ENCODE measurements at regions not wholly inside any gene's neighbourhood (a gene's known extent, or its start where the extent isn't known, plus 50 kb on each side); places are given as distances from the start of the nearest gene placed in this dataset.
A peak's percentile ranks its signal among the peaks of the same experiment; 100 is the strongest.

DNA sequence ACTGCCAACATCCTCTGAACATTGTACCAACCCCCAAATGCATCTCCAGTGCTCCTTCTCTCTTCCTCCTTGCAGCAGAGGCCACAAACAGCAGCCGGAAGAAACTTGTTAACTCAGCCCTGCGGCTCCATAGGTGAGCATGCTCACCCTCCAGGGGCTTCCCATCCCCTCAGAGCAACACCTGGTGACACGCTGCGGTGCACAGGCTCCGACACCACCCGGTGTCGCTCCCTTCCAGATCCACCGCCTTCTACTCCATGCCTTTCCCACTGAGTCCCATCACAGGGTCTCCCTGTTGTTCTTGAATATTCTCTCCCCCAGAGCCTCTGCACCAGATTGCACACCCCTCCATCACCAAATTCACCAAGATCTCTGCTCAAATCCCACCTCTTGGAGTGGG lies 171.5 kb upstream of the FHL2 start:
- ATAC-seq (ENCODE audit: low FRiP score): no peak

DNA sequence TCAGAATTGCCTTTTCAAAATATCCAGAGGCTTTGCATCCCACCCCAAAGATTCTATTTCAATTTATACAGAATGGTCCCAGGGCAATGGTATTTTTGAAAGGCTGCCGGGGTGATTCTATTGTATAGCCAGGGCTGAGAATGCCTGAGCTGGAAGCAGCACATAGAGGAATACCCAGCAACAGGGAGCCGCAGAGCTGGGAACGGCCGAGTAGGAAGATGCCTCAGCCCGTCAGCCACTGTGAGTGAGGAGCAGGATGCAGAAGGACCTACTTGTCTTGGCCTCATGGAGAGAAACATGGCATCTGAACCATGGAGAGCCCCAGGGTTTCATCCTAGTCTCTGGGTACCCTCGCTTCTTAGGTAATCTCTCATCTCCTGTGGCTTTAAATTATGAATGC lies 170.8 kb upstream of the FHL2 start:
- Histone ChIP-seq H3K9me3 (ENCODE audit: control insufficient read depth, low read length) (no peaks in the 10 kb centered on the region), H3K4me1 (ENCODE audit: control insufficient read depth in 1 of 2, insufficient read depth in 2 of 2, low read length in 2 of 2) (peaks cover 0 to 3% of the 10 kb centered on the region in 2 donors), H3K4me3 (ENCODE audit: low read length in 2 of 2) (no peak overlapping the region), H3K27ac (ENCODE audit: low read depth in 1 of 2, low read length in 2 of 2) (no peak overlapping the region), H3K36me3 (ENCODE audit: control insufficient read depth in 1 of 2, insufficient read depth in 2 of 2, low read length in 1 of 2) (no peaks in the 10 kb centered on the region), H3K27me3 (ENCODE audit: control insufficient read depth in 1 of 2, insufficient read depth in 2 of 2, low read length in 1 of 2) (no peaks in the 10 kb centered on the region)
- DNase-seq (no peak), ATAC-seq (ENCODE audit: low FRiP score) (no peak)
- 94 to 95% methylated on average over 6 of the region's 6 CpGs for WGBS, 2 donors
- intact Hi-C loops (cut with DNase I): loop anchor here in 1 of 2 donors (10.0 kb wide), 1 partner anchor 175 kb away; the partner anchor contains the start of gene NCK2

More for the DNA sequence above, 171.5 kb upstream of the FHL2 start:
- WGBS, 2 donors: 92 to 97% methylated on average over 8 of the region's 8 CpGs
- H3K27ac ChIP-seq (ENCODE audit: low read depth in 1 of 2, low read length in 2 of 2): no peak overlapping the region
- no peaks in the 10 kb centered on the region for H3K27me3 ChIP-seq (ENCODE audit: control insufficient read depth in 1 of 2, insufficient read depth in 2 of 2, low read length in 1 of 2)
- no peaks in the 10 kb centered on the region for H3K9me3 ChIP-seq (ENCODE audit: control insufficient read depth, low read length)
- DNase-seq: no peak
- no peaks in the 10 kb centered on the region for H3K36me3 ChIP-seq (ENCODE audit: control insufficient read depth in 1 of 2, insufficient read depth in 2 of 2, low read length in 1 of 2)
- peaks cover 0 to 3% of the 10 kb centered on the region in 2 donors for H3K4me1 ChIP-seq (ENCODE audit: control insufficient read depth in 1 of 2, insufficient read depth in 2 of 2, low read length in 2 of 2)
- H3K4me3 ChIP-seq (ENCODE audit: low read length in 2 of 2): no peak overlapping the region
- intact Hi-C loops (cut with DNase I): loop anchor here in 1 of 2 donors (10.0 kb wide), 1 partner anchor 174 kb away; the partner anchor contains the start of gene NCK2

DNA sequence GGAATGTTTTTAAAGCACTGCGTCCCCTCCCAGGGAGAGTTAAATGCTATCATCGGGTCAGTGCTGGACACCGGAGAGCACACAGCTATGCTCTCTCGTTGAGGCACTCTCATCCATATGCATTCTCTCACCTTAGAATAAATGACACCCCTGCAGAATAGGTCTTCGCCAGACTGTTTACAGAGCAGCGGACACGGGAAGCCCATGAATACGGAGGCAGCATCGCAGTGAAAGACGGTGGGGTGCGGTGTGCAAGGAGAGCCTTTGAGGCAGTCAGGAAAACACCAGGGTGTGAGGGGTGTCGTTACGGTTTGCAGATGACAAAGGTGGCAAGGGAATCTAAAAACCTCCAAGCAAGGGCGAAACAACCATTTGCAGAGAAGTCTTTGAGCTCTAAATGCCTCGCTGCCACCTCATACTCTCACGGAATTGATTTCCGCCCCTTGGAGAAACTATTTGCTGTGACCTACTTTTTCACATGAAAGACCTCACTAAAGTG lies 169.2 kb upstream of the FHL2 start:
- H3K9me3 ChIP-seq (ENCODE audit: control insufficient read depth, low read length): no peaks in the 10 kb centered on the region
- H3K36me3 ChIP-seq (ENCODE audit: control insufficient read depth in 1 of 2, insufficient read depth in 2 of 2, low read length in 1 of 2): no peaks in the 10 kb centered on the region
- H3K4me1 ChIP-seq (ENCODE audit: control insufficient read depth in 1 of 2, insufficient read depth in 2 of 2, low read length in 2 of 2): peaks cover 0 to 3% of the 10 kb centered on the region in 2 donors
- WGBS, 2 donors: 12 to 24% methylated on average over 17 of the region's 17 CpGs
- intact Hi-C loops (cut with DNase I): no loop called here
- no peak overlapping the region for H3K27ac ChIP-seq (ENCODE audit: low read depth in 1 of 2, low read length in 2 of 2)
- ATAC-seq (ENCODE audit: low FRiP score): peak; percentile 40
- DNase-seq: no peak
- H3K4me3 ChIP-seq (ENCODE audit: low read length in 2 of 2): peak overlapping the region in 1 of 2 donors; percentile 14
- H3K27me3 ChIP-seq (ENCODE audit: control insufficient read depth in 1 of 2, insufficient read depth in 2 of 2, low read length in 1 of 2): no peaks in the 10 kb centered on the region

DNA sequence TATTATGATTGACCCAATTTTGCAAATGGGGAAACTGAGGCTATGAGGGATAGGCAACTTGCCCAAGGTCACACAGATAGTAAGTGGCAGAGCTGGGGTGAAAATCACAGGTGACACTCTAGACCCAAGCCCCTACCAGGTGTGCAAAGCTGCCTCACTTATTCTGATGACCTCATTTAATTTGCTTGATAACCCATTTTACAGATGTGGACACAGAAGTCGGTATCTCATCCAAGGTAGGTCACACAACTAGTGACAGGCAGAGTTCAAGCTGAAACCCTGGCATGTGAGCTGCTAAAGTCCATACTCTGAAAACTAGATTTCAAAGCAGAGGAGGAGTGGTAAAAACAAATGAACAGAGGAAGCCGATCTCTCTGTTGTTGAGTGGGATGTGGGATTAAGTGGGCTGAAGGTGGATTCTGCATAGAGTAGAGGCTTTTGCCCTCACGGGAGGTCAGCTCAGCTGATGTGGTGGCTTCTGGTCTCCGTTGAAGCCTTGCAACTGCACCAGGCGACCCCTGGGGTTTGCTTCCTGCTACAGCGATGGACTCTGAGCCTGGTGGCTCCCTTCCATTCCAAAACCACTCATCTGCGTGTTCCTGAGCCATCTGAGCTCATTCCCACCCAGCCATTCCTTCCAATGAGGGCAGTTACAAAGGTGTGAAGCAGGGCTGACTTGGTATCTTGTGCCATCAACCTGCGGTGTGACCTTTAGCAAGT lies 164.3 kb upstream of the FHL2 start:
- H3K36me3 ChIP-seq (ENCODE audit: control insufficient read depth in 1 of 2, insufficient read depth in 2 of 2, low read length in 1 of 2): no peaks in the 10 kb centered on the region
- intact Hi-C loops (cut with DNase I): no loop called here
- no peak for DNase-seq
- 77 to 86% methylated on average over 8 of the region's 8 CpGs for WGBS, 2 donors
- H3K9me3 ChIP-seq (ENCODE audit: control insufficient read depth, low read length): no peaks in the 10 kb centered on the region
- H3K4me1 ChIP-seq (ENCODE audit: control insufficient read depth in 1 of 2, insufficient read depth in 2 of 2, low read length in 2 of 2): peaks cover 0 to 3% of the 10 kb centered on the region in 2 donors
- no peak overlapping the region for H3K4me3 ChIP-seq (ENCODE audit: low read length in 2 of 2)
- ATAC-seq (ENCODE audit: low FRiP score): no peak
- no peaks in the 10 kb centered on the region for H3K27me3 ChIP-seq (ENCODE audit: control insufficient read depth in 1 of 2, insufficient read depth in 2 of 2, low read length in 1 of 2)
- H3K27ac ChIP-seq (ENCODE audit: low read depth in 1 of 2, low read length in 2 of 2): no peak overlapping the region

DNA sequence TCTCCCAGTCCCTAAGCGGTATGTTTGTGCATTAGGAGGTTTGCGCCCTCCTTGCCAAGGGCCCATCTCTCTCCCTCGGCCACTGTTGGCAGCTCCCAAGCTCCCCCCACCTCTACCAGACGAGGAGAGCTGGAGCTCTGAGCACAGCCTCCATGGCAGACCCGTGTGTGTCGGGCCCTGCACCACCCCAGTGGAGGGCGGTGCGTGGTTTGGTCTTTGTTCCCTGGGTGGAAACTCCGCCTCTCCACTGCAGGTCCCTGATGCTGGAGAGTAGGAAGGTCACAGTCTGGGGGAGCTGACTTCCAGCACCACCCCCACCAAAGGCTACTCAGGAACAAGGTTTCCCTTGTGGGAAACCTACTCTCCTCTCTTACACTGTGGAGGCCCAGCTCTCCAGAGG lies 162.6 kb upstream of the FHL2 start:
- ATAC-seq (ENCODE audit: low FRiP score) (no peak), DNase-seq (no peak)
- H3K36me3 ChIP-seq (ENCODE audit: control insufficient read depth in 1 of 2, insufficient read depth in 2 of 2, low read length in 1 of 2): no peaks in the 10 kb centered on the region
- intact Hi-C loops (cut with DNase I): no loop called here
- no peaks in the 10 kb centered on the region for H3K4me1 ChIP-seq (ENCODE audit: control insufficient read depth in 1 of 2, insufficient read depth in 2 of 2, low read length in 2 of 2)
- H3K27me3 ChIP-seq (ENCODE audit: control insufficient read depth in 1 of 2, insufficient read depth in 2 of 2, low read length in 1 of 2): no peaks in the 10 kb centered on the region
- no peak overlapping the region for H3K4me3 ChIP-seq (ENCODE audit: low read length in 2 of 2)
- no peak overlapping the region for H3K27ac ChIP-seq (ENCODE audit: low read depth in 1 of 2, low read length in 2 of 2)
- WGBS, 2 donors: 86 to 87% methylated on average over 9 of the region's 9 CpGs
- H3K9me3 ChIP-seq (ENCODE audit: control insufficient read depth, low read length): no peaks in the 10 kb centered on the region

DNA sequence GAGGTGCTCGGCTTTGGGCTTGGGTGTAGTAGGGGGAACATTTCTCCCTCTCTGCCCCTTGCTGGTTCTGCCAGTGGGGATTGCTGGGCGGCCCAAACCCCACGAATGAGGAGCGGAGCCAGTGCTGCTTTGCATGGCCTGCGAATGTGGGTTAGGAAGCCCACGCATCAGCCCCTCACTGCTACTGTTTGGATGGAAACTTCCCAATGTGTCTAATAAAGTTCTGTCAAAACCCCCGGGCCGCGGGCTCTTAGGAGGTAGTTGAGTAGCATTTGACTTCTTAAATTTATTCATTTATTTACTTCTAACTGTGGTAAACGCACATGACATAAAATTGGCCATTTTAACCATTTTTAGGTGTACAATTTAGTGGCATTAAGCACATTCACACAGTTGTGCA lies 161.3 kb upstream of the FHL2 start:
- Histone ChIP-seq H3K27me3 (ENCODE audit: control insufficient read depth in 1 of 2, insufficient read depth in 2 of 2, low read length in 1 of 2) (no peaks in the 10 kb centered on the region), H3K27ac (ENCODE audit: low read depth in 1 of 2, low read length in 2 of 2) (no peak overlapping the region), H3K4me3 (ENCODE audit: low read length in 2 of 2) (no peak overlapping the region), H3K9me3 (ENCODE audit: control insufficient read depth, low read length) (no peaks in the 10 kb centered on the region), H3K4me1 (ENCODE audit: control insufficient read depth in 1 of 2, insufficient read depth in 2 of 2, low read length in 2 of 2) (no peaks in the 10 kb centered on the region), H3K36me3 (ENCODE audit: control insufficient read depth in 1 of 2, insufficient read depth in 2 of 2, low read length in 1 of 2) (no peaks in the 10 kb centered on the region)
- DNase-seq (no peak), ATAC-seq (ENCODE audit: low FRiP score) (no peak)
- intact Hi-C loops (cut with DNase I): no loop called here
- 77 to 88% methylated on average over 10 of the region's 10 CpGs for WGBS, 2 donors

DNA sequence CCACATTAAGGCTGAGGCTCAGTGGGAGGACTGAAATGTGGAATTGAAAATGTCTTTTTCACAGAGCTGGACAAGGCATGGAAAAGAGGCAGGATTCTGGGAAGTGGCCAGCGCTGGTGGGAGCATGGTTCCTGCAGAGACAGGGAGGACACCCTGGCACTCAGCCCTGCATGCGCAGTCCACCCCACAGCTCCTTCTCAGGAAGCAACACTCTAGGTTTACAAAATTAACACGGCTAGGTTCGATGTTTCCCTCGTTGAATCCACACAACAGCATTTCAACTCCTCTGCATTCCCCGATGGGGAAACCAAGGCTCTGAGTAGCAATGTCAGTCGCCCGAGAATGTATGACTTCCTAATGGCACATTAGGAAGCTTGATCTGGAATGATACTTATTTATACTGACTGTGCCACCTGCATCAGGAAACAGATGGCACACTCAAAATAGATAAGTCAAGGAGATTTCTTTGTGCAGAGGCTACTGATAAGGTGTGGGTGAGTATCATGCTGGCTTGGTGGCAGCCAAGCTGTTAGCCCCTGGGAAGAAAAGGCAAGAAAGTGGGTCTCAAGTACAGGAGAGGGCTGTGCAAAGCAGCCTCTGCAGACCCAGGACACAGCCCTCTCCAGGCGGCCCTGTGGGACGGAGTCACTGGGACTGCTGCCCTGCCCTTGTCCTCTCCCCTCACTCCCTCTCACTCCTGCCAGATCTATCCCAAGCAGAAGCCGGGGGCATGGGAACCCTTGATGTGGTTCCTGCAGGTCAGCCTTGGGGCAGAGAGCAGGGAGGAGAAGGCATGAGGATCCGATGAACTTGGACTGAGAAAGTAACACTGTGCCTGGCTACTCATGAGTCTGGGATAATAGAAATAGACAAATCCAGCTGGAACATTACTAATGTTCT lies 158.4 kb upstream of the FHL2 start:
- no peak for DNase-seq
- Histone ChIP-seq H3K4me1 (ENCODE audit: control insufficient read depth in 1 of 2, insufficient read depth in 2 of 2, low read length in 2 of 2) (no peaks in the 10 kb centered on the region), H3K9me3 (ENCODE audit: control insufficient read depth, low read length) (no peaks in the 10 kb centered on the region), H3K4me3 (ENCODE audit: low read length in 2 of 2) (no peak overlapping the region), H3K36me3 (ENCODE audit: control insufficient read depth in 1 of 2, insufficient read depth in 2 of 2, low read length in 1 of 2) (no peaks in the 10 kb centered on the region), H3K27me3 (ENCODE audit: control insufficient read depth in 1 of 2, insufficient read depth in 2 of 2, low read length in 1 of 2) (no peaks in the 10 kb centered on the region), H3K27ac (ENCODE audit: low read depth in 1 of 2, low read length in 2 of 2) (no peak overlapping the region)
- intact Hi-C loops (cut with DNase I): no loop called here
- ATAC-seq (ENCODE audit: low FRiP score): peak; percentile 53
- 66% methylated on average over 12 of the region's 12 CpGs for WGBS, 2 donors

DNA sequence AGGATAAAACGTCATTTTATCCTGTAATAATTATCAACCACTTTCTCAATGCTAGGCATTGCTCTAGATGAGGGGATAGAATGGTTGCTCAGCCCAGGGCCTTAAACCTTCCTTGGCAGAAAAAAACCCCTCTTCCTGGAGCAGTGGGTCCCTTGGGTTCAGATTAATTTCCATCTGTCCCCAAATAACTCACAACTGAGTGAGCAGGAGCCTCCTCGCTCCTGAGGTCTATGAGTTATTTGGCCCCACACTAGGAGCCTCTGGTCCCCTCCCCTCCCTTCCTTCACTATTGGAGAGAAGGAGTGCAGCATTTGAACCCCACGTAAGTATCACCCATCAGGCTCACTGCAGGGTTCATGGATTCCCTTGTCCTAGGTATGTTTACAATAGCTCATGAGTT lies 157.5 kb upstream of the FHL2 start:
- DNase-seq (no peak), ATAC-seq (ENCODE audit: low FRiP score) (no peak)
- intact Hi-C loops (cut with DNase I): no loop called here
- 92 to 95% methylated on average over 3 of the region's 3 CpGs for WGBS, 2 donors
- no peaks in the 10 kb centered on the region for H3K9me3 ChIP-seq (ENCODE audit: control insufficient read depth, low read length)
- no peaks in the 10 kb centered on the region for H3K36me3 ChIP-seq (ENCODE audit: control insufficient read depth in 1 of 2, insufficient read depth in 2 of 2, low read length in 1 of 2)
- no peaks in the 10 kb centered on the region for H3K27me3 ChIP-seq (ENCODE audit: control insufficient read depth in 1 of 2, insufficient read depth in 2 of 2, low read length in 1 of 2)
- H3K27ac ChIP-seq (ENCODE audit: low read depth in 1 of 2, low read length in 2 of 2): no peak overlapping the region
- no peak overlapping the region for H3K4me3 ChIP-seq (ENCODE audit: low read length in 2 of 2)
- no peaks in the 10 kb centered on the region for H3K4me1 ChIP-seq (ENCODE audit: control insufficient read depth in 1 of 2, insufficient read depth in 2 of 2, low read length in 2 of 2)

Measured in aorta (tissue), 5 donors.